ENCODE measurements at regions not wholly inside any gene's neighbourhood (a gene's known extent, or its start where the extent isn't known, plus 50 kb on each side); places are given as distances from the start of the nearest gene placed in this dataset.
"Not testable (repeated sequence)": the region's sequence is repeated elsewhere in the genome, so short reads cannot be mapped to it uniquely, and the experiment has no call there.

GRCh38 chr13:71327266-71327665 lies 539.7 kb downstream of the DACH1 start:
- no peak overlapping the region for H3K27ac ChIP-seq
- H3K36me3 ChIP-seq: no peaks in the 10 kb centered on the region
- no peaks in the 10 kb centered on the region for H3K4me1 ChIP-seq (replicated peaks)
- H3K9me3 ChIP-seq (replicated peaks): no peaks in the 10 kb centered on the region
- H3K27me3 ChIP-seq (replicated peaks): no peaks in the 10 kb centered on the region
- no peak overlapping the region for H3K4me3 ChIP-seq
- no peak for DNase-seq (ENCODE audit: low read depth in 1 of 2, low spot score in 2 of 2)

- Histone ChIP-seq H3K9me3 (replicated peaks) (no peaks in the 10 kb centered on the region), H3K4me3 (no peak overlapping the region), H3K36me3 (no peaks in the 10 kb centered on the region), H3K27ac (no peak overlapping the region), H3K27me3 (replicated peaks) (no peaks in the 10 kb centered on the region), H3K4me1 (replicated peaks) (no peaks in the 10 kb centered on the region)
- no peak for DNase-seq (ENCODE audit: low read depth in 1 of 2, low spot score in 2 of 2)
Observed at GRCh38 chr13:71325556-71325955, 541.4 kb downstream of the DACH1 start.

- DNase-seq (ENCODE audit: low read depth in 1 of 2, low spot score in 2 of 2): no peak
- no peak overlapping the region for H3K4me3 ChIP-seq
- no peaks in the 10 kb centered on the region for H3K27me3 ChIP-seq (replicated peaks)
- H3K27ac ChIP-seq: no peak overlapping the region
- no peaks in the 10 kb centered on the region for H3K36me3 ChIP-seq
- no peaks in the 10 kb centered on the region for H3K9me3 ChIP-seq (replicated peaks)
- no peaks in the 10 kb centered on the region for H3K4me1 ChIP-seq (replicated peaks)
Observed at GRCh38 chr13:71323266-71323665, 543.7 kb downstream of the DACH1 start.

GRCh38 chr13:71320452-71320851 lies 546.6 kb downstream of the DACH1 start:
- no peak overlapping the region for H3K27ac ChIP-seq
- no peaks in the 10 kb centered on the region for H3K4me1 ChIP-seq (replicated peaks)
- H3K27me3 ChIP-seq (replicated peaks): no peaks in the 10 kb centered on the region
- DNase-seq (ENCODE audit: low read depth in 1 of 2, low spot score in 2 of 2): no peak
- H3K9me3 ChIP-seq (replicated peaks): no peaks in the 10 kb centered on the region
- H3K36me3 ChIP-seq: no peaks in the 10 kb centered on the region
- H3K4me3 ChIP-seq: no peak overlapping the region

GRCh38 chr13:71316792-71317363 lies 550.1 kb downstream of the DACH1 start:
- Histone ChIP-seq H3K36me3 (no peaks in the 10 kb centered on the region), H3K27ac (no peak overlapping the region), H3K9me3 (replicated peaks) (no peaks in the 10 kb centered on the region), H3K4me1 (replicated peaks) (no peaks in the 10 kb centered on the region), H3K4me3 (no peak overlapping the region), H3K27me3 (replicated peaks) (no peaks in the 10 kb centered on the region)
- DNase-seq (ENCODE audit: low read depth in 1 of 2, low spot score in 2 of 2): no peak

GRCh38 chr13:71312923-71313322 lies 554.1 kb downstream of the DACH1 start:
- no peaks in the 10 kb centered on the region for H3K27me3 ChIP-seq (replicated peaks)
- no peak overlapping the region for H3K4me3 ChIP-seq
- H3K9me3 ChIP-seq (replicated peaks): no peaks in the 10 kb centered on the region
- no peak for DNase-seq (ENCODE audit: low read depth in 1 of 2, low spot score in 2 of 2)
- no peak overlapping the region for H3K27ac ChIP-seq
- H3K36me3 ChIP-seq: no peaks in the 10 kb centered on the region
- no peaks in the 10 kb centered on the region for H3K4me1 ChIP-seq (replicated peaks)

GRCh38 chr13:71309905-71310304 lies 557.1 kb downstream of the DACH1 start:
- Histone ChIP-seq H3K9me3 (replicated peaks) (no peaks in the 10 kb centered on the region), H3K4me1 (replicated peaks) (no peaks in the 10 kb centered on the region), H3K27me3 (replicated peaks) (no peaks in the 10 kb centered on the region), H3K36me3 (no peaks in the 10 kb centered on the region), H3K4me3 (no peak overlapping the region), H3K27ac (no peak overlapping the region)
- no peak for DNase-seq (ENCODE audit: low read depth in 1 of 2, low spot score in 2 of 2)

- H3K9me3 ChIP-seq (replicated peaks): no peaks in the 10 kb centered on the region
- H3K4me3 ChIP-seq: no peak overlapping the region
- H3K36me3 ChIP-seq: no peaks in the 10 kb centered on the region
- no peak overlapping the region for H3K27ac ChIP-seq
- H3K4me1 ChIP-seq (replicated peaks): no peaks in the 10 kb centered on the region
- no peak for DNase-seq (ENCODE audit: low read depth in 1 of 2, low spot score in 2 of 2)
- H3K27me3 ChIP-seq (replicated peaks): no peaks in the 10 kb centered on the region
Observed at GRCh38 chr13:71306821-71307220, 560.2 kb downstream of the DACH1 start.

GRCh38 chr13:71304861-71305260 lies 562.1 kb downstream of the DACH1 start:
- Histone ChIP-seq H3K4me1 (replicated peaks) (no peaks in the 10 kb centered on the region), H3K9me3 (replicated peaks) (no peaks in the 10 kb centered on the region), H3K27ac (no peak overlapping the region), H3K27me3 (replicated peaks) (no peaks in the 10 kb centered on the region), H3K4me3 (no peak overlapping the region), H3K36me3 (no peaks in the 10 kb centered on the region)
- DNase-seq (ENCODE audit: low read depth in 1 of 2, low spot score in 2 of 2): no peak

GRCh38 chr13:71303144-71303543 lies 563.9 kb downstream of the DACH1 start:
- H3K27ac ChIP-seq: no peak overlapping the region
- DNase-seq (ENCODE audit: low read depth in 1 of 2, low spot score in 2 of 2): no peak
- no peaks in the 10 kb centered on the region for H3K27me3 ChIP-seq (replicated peaks)
- no peaks in the 10 kb centered on the region for H3K9me3 ChIP-seq (replicated peaks)
- no peaks in the 10 kb centered on the region for H3K4me1 ChIP-seq (replicated peaks)
- no peak overlapping the region for H3K4me3 ChIP-seq
- no peaks in the 10 kb centered on the region for H3K36me3 ChIP-seq

GRCh38 chr13:71300602-71301001 lies 566.4 kb downstream of the DACH1 start:
- H3K4me3 ChIP-seq: no peak overlapping the region
- no peaks in the 10 kb centered on the region for H3K27me3 ChIP-seq (replicated peaks)
- no peak overlapping the region for H3K27ac ChIP-seq
- H3K4me1 ChIP-seq (replicated peaks): no peaks in the 10 kb centered on the region
- no peaks in the 10 kb centered on the region for H3K36me3 ChIP-seq
- no peak for DNase-seq (ENCODE audit: low read depth in 1 of 2, low spot score in 2 of 2)
- no peaks in the 10 kb centered on the region for H3K9me3 ChIP-seq (replicated peaks)

- H3K4me1 ChIP-seq (replicated peaks): no peaks in the 10 kb centered on the region
- DNase-seq (ENCODE audit: low read depth in 1 of 2, low spot score in 2 of 2): no peak
- H3K27me3 ChIP-seq (replicated peaks): no peaks in the 10 kb centered on the region
- H3K36me3 ChIP-seq: no peaks in the 10 kb centered on the region
- H3K4me3 ChIP-seq: no peak overlapping the region
- no peaks in the 10 kb centered on the region for H3K9me3 ChIP-seq (replicated peaks)
- H3K27ac ChIP-seq: no peak overlapping the region
Observed at GRCh38 chr13:71291842-71292146, 575.2 kb downstream of the DACH1 start.

- peak; percentile 39 to 46 for DNase-seq (ENCODE audit: low read depth in 1 of 2, low spot score in 2 of 2)
- Histone ChIP-seq H3K9me3 (replicated peaks) (no peaks in the 10 kb centered on the region), H3K27me3 (replicated peaks) (no peaks in the 10 kb centered on the region), H3K36me3 (no peaks in the 10 kb centered on the region), H3K4me1 (replicated peaks) (no peaks in the 10 kb centered on the region), H3K27ac (peak overlapping the region; percentile 71), H3K4me3 (peak overlapping the region; percentile 31)
Observed at GRCh38 chr13:71290963-71291841, 575.8 kb downstream of the DACH1 start.

GRCh38 chr13:71289980-71290379 lies 577.0 kb downstream of the DACH1 start:
- H3K27me3 ChIP-seq (replicated peaks); H3K9me3 ChIP-seq (replicated peaks); DNase-seq (ENCODE audit: low read depth in 1 of 2, low spot score in 2 of 2); H3K4me3 ChIP-seq; H3K4me1 ChIP-seq (replicated peaks); H3K27ac ChIP-seq; H3K36me3 ChIP-seq: not testable (repeated sequence)

- Histone ChIP-seq H3K4me3 (no peak overlapping the region), H3K4me1 (replicated peaks) (no peaks in the 10 kb centered on the region), H3K9me3 (replicated peaks) (no peaks in the 10 kb centered on the region), H3K27ac (no peak overlapping the region), H3K36me3 (no peaks in the 10 kb centered on the region), H3K27me3 (replicated peaks) (no peaks in the 10 kb centered on the region)
- DNase-seq (ENCODE audit: low read depth in 1 of 2, low spot score in 2 of 2): no peak
Observed at GRCh38 chr13:71285700-71286099, 581.3 kb downstream of the DACH1 start.
